HepG2 (cell line): ENCODE measurements at regions not wholly inside any gene's neighbourhood (a gene's known extent, or its start where the extent isn't known, plus 50 kb on each side); places are given as distances from the start of the nearest gene placed in this dataset.
"Not testable (repeated sequence)": the region's sequence is repeated elsewhere in the genome, so short reads cannot be mapped to it uniquely, and the experiment has no call there.

ENCODE experiments used
- MAFK ChIP-seq, 2 experiments: IDR thresholded peaks in 1 of 2; conservative IDR thresholded peaks in 1 of 2; 2 replicates each; pipeline ENCODE4 v1.6.1; 2011; ENCODE audit warnings: improper control_type of control experiment in 2 of 2, low read length in 2 of 2
- TF ChIP-seq, protein P1 (sequence below): sonication (generic); formaldehyde crosslinking; IDR thresholded peaks from 2 replicates; pipeline ENCODE4 v1.5.1; 2020; ENCODE audit warnings: mild to moderate bottlenecking, missing genetic modification reagents
- TF ChIP-seq, protein P2 (sequence below): sonication (generic); formaldehyde crosslinking; IDR thresholded peaks from 2 replicates; pipeline ENCODE4 v1.5.0; 2020; ENCODE audit warnings: mild to moderate bottlenecking, missing genetic modification reagents, moderate library complexity

DNA sequence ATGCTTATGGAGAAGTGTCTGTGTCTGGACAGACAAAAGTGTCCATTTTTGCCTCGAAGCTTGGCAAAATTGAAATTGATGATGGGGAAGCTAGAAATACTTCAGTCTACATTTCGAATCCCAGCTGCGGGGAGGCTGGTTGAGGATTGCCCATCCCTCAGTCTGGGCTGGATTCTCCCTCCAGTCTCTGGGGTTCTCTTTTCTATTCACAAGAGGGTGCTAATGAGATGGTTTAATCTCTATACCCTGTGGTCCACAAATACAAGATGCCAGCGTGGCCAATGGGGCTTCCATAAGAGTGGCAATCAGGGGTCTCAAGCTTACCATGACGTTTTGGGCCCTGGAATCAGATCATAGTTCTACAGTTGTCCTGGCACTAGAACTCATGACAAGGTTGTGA is 78.9 kb downstream of the GOLGA8T start:
- not testable (repeated sequence) for TF ChIP-seq MAFK (conservative IDR thresholded peaks at IDR 0.05 in 1 of 2, IDR thresholded peaks at IDR 0.05 in 1 of 2; ENCODE audit: low read length in 2 of 2)
- TF ChIP-seq, protein P1, sequence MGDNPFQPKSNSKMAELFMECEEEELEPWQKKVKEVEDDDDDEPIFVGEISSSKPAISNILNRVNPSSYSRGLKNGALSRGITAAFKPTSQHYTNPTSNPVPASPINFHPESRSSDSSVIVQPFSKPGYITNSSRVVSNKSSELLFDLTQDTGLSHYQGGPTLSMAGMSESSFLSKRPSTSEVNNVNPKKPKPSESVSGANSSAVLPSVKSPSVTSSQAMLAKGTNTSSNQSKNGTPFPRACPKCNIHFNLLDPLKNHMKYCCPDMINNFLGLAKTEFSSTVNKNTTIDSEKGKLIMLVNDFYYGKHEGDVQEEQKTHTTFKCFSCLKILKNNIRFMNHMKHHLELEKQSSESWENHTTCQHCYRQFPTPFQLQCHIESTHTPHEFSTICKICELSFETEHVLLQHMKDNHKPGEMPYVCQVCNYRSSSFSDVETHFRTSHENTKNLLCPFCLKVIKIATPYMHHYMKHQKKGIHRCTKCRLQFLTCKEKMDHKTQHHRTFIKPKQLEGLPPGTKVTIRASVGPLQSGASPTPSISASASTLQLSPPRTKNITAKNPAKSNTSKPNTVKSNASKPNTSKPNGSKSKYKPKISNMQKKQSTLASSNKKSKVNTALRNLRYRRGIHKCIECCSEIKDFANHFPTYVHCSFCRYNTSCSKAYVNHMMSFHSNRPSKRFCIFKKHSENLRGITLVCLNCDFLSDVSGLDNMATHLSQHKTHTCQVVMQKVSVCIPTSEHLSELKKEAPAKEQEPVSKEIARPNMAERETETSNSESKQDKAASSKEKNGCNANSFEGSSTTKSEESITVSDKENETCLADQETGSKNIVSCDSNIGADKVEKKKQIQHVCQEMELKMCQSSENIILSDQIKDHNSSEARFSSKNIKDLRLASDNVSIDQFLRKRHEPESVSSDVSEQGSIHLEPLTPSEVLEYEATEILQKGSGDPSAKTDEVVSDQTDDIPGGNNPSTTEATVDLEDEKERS = not testable (repeated sequence)
- TF ChIP-seq, protein P2, sequence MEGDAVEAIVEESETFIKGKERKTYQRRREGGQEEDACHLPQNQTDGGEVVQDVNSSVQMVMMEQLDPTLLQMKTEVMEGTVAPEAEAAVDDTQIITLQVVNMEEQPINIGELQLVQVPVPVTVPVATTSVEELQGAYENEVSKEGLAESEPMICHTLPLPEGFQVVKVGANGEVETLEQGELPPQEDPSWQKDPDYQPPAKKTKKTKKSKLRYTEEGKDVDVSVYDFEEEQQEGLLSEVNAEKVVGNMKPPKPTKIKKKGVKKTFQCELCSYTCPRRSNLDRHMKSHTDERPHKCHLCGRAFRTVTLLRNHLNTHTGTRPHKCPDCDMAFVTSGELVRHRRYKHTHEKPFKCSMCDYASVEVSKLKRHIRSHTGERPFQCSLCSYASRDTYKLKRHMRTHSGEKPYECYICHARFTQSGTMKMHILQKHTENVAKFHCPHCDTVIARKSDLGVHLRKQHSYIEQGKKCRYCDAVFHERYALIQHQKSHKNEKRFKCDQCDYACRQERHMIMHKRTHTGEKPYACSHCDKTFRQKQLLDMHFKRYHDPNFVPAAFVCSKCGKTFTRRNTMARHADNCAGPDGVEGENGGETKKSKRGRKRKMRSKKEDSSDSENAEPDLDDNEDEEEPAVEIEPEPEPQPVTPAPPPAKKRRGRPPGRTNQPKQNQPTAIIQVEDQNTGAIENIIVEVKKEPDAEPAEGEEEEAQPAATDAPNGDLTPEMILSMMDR = not testable (repeated sequence)
